ENCODE measurements at regions not wholly inside any gene's neighbourhood (a gene's known extent, or its start where the extent isn't known, plus 50 kb on each side); places are given as distances from the start of the nearest gene placed in this dataset.

GRCh38 chr1:55316502-55316901, 101.3 kb upstream of the USP24 start:
- DNase-seq (ENCODE audit: low spot score): no peak
- Histone ChIP-seq H3K9me3 (no peaks in the 10 kb centered on the region), H3K36me3 (no peaks in the 10 kb centered on the region), H3K27me3 (no peaks in the 10 kb centered on the region), H3K4me3 (no peak overlapping the region), H3K27ac (no peak overlapping the region), H3K4me1 (no peaks in the 10 kb centered on the region)
- TF ChIP-seq, protein P1, sequence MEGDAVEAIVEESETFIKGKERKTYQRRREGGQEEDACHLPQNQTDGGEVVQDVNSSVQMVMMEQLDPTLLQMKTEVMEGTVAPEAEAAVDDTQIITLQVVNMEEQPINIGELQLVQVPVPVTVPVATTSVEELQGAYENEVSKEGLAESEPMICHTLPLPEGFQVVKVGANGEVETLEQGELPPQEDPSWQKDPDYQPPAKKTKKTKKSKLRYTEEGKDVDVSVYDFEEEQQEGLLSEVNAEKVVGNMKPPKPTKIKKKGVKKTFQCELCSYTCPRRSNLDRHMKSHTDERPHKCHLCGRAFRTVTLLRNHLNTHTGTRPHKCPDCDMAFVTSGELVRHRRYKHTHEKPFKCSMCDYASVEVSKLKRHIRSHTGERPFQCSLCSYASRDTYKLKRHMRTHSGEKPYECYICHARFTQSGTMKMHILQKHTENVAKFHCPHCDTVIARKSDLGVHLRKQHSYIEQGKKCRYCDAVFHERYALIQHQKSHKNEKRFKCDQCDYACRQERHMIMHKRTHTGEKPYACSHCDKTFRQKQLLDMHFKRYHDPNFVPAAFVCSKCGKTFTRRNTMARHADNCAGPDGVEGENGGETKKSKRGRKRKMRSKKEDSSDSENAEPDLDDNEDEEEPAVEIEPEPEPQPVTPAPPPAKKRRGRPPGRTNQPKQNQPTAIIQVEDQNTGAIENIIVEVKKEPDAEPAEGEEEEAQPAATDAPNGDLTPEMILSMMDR (IDR thresholded peaks at IDR 0.05): no peak

GRCh38 chr1:55315552-55315951, 100.4 kb upstream of the USP24 start:
- TF ChIP-seq, protein P1 (IDR thresholded peaks at IDR 0.05): no peak
- Histone ChIP-seq H3K4me3 (no peak overlapping the region), H3K36me3 (no peaks in the 10 kb centered on the region), H3K4me1 (no peaks in the 10 kb centered on the region), H3K27ac (no peak overlapping the region), H3K27me3 (no peaks in the 10 kb centered on the region), H3K9me3 (no peaks in the 10 kb centered on the region)
- no peak for DNase-seq (ENCODE audit: low spot score)

DNA sequence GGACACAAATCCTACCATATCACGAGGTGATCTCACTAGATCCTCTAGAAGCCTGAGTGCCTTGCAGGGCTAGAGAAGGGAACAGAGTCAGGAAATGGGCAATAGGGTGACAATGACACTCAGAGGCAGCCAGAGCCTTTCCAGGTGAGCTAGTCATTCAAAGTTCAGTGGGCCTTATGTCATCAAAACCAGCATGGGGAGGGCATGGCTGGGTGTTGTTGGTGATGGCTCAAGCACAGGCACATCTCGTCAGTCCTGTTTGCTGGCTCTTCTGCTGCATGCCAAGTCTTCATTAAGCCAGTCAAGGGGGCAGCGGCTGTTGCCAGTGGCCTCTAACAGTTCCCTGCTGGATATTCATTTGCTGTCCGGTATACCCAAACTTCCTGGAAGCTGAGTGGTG, 99.6 kb upstream of the USP24 start:
- Histone ChIP-seq H3K9me3 (no peaks in the 10 kb centered on the region), H3K4me3 (no peak overlapping the region), H3K27me3 (no peaks in the 10 kb centered on the region), H3K36me3 (no peaks in the 10 kb centered on the region), H3K4me1 (no peaks in the 10 kb centered on the region), H3K27ac (no peak overlapping the region)
- TF ChIP-seq, protein P1 (IDR thresholded peaks at IDR 0.05): no peak
- DNase-seq (ENCODE audit: low spot score): no peak

GRCh38 chr1:55313903-55314302, 98.7 kb upstream of the USP24 start:
- H3K4me1 ChIP-seq: no peaks in the 10 kb centered on the region
- H3K27me3 ChIP-seq: no peaks in the 10 kb centered on the region
- no peak overlapping the region for H3K27ac ChIP-seq
- H3K4me3 ChIP-seq: no peak overlapping the region
- no peaks in the 10 kb centered on the region for H3K9me3 ChIP-seq
- no peak for DNase-seq (ENCODE audit: low spot score)
- H3K36me3 ChIP-seq: no peaks in the 10 kb centered on the region
- TF ChIP-seq, protein P1 (IDR thresholded peaks at IDR 0.05): no peak

GRCh38 chr1:55311979-55312378, 96.8 kb upstream of the USP24 start:
- no peaks in the 10 kb centered on the region for H3K27me3 ChIP-seq
- no peaks in the 10 kb centered on the region for H3K4me1 ChIP-seq
- DNase-seq (ENCODE audit: low spot score): no peak
- TF ChIP-seq, protein P1 (IDR thresholded peaks at IDR 0.05): no peak
- H3K4me3 ChIP-seq: no peak overlapping the region
- no peak overlapping the region for H3K27ac ChIP-seq
- no peaks in the 10 kb centered on the region for H3K36me3 ChIP-seq
- no peaks in the 10 kb centered on the region for H3K9me3 ChIP-seq

DNA sequence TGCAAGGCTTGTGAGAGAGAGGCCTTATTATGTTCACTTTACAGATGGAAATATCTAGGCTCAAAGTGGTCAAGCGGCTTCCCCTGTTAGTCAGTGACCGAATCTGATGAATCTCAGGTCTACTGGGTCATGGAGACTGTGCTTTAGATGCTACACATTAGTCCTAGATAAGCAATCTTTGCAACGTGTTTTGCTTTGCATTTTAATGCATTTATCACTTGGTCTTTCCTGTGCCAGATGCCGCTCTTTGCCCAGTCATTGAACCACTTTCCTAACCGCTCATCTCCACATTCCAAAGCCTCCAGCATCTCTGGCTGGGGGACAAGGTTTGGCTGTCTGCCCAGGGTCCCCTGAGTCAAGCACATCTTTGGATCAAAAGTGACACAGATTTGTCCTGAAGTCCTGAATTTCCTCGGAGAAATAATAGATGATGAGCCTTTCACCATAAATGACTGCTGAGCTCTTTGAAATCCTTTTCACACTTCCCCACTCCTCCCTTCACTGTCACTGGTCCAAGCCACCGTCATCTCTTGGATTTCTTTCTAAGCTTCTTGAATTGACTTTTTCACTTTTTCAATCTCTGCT, 96.0 kb upstream of the USP24 start:
- Histone ChIP-seq H3K27ac (no peak overlapping the region), H3K4me1 (no peaks in the 10 kb centered on the region), H3K36me3 (no peaks in the 10 kb centered on the region), H3K9me3 (no peaks in the 10 kb centered on the region), H3K4me3 (no peak overlapping the region), H3K27me3 (no peaks in the 10 kb centered on the region)
- DNase-seq (ENCODE audit: low spot score): no peak
- TF ChIP-seq, protein P1 (IDR thresholded peaks at IDR 0.05): no peak
